ENCODE measurements at regions not wholly inside any gene's neighbourhood (a gene's known extent, or its start where the extent isn't known, plus 50 kb on each side); places are given as distances from the start of the nearest gene placed in this dataset.

GRCh38 chr7:119127706-119128105 lies 903.2 kb downstream of the ANKRD7 start:
- no peaks in the 10 kb centered on the region for H3K36me3 ChIP-seq (ENCODE audit: control insufficient read depth, insufficient read depth, low read length)
- no peak overlapping the region for H3K4me3 ChIP-seq (replicated peaks; ENCODE audit: low read depth, low read length)
- DNase-seq (ENCODE audit: extremely low read depth, insufficient read length): no peak
- no peaks in the 10 kb centered on the region for H3K27me3 ChIP-seq (replicated peaks; ENCODE audit: control insufficient read depth, insufficient read depth, low read length)
- no peak for TF ChIP-seq CTCF (IDR thresholded peaks at IDR 0.05; ENCODE audit: insufficient read depth, low read length, poor library complexity, severe bottlenecking)

DNA sequence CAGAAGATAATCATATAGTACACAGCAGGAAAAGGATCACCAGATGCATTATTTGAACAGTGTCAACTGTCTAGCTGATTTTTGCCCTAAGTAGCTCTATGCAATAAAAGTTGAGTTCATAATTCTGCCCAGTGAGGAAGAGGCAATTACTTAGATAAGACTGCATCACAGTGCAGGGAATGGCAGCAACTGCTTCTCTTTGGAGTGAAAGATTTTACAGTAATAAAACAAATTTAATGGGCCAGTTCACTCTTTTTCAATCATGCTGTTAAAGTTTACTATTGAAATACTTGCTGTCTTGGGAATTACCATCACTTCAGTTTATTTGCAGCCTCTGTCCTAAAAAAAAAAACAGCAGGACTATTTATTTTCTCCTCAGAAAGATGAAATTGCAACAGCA lies 907.9 kb downstream of the ANKRD7 start:
- no peak for DNase-seq (ENCODE audit: extremely low read depth, insufficient read length)
- H3K4me3 ChIP-seq (replicated peaks; ENCODE audit: low read depth, low read length): no peak overlapping the region
- no peaks in the 10 kb centered on the region for H3K27me3 ChIP-seq (replicated peaks; ENCODE audit: control insufficient read depth, insufficient read depth, low read length)
- no peak for TF ChIP-seq CTCF (IDR thresholded peaks at IDR 0.05; ENCODE audit: insufficient read depth, low read length, poor library complexity, severe bottlenecking)
- no peaks in the 10 kb centered on the region for H3K36me3 ChIP-seq (ENCODE audit: control insufficient read depth, insufficient read depth, low read length)

DNA sequence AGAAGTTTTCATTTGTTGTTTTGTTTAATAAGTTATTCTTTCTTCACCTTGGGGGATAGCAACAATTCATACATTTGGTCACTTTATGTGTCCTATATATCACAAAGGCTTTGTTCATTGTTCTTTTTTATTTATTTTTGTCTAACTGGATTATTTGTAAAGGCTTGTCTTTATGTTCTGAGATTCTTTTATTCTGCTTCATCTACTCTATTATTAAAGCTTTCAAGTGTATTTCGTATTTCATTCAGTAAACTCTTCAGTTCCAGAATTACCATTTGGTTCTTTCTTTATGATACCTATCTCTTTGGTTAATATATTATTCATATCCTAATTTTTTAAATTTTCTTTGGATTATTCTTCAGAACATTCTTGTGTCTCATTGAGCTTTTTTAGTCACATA lies 942.9 kb downstream of the ANKRD7 start:
- Histone ChIP-seq H3K27me3 (replicated peaks; ENCODE audit: control insufficient read depth, insufficient read depth, low read length) (no peaks in the 10 kb centered on the region), H3K36me3 (ENCODE audit: control insufficient read depth, insufficient read depth, low read length) (no peaks in the 10 kb centered on the region), H3K4me3 (replicated peaks; ENCODE audit: low read depth, low read length) (no peak overlapping the region)
- DNase-seq (ENCODE audit: extremely low read depth, insufficient read length): no peak
- TF ChIP-seq CTCF (IDR thresholded peaks at IDR 0.05; ENCODE audit: insufficient read depth, low read length, poor library complexity, severe bottlenecking): no peak

GRCh38 chr7:119172043-119172442 lies 947.5 kb downstream of the ANKRD7 start:
- Histone ChIP-seq H3K27me3 (replicated peaks; ENCODE audit: control insufficient read depth, insufficient read depth, low read length) (no peaks in the 10 kb centered on the region), H3K4me3 (replicated peaks; ENCODE audit: low read depth, low read length) (no peak overlapping the region), H3K36me3 (ENCODE audit: control insufficient read depth, insufficient read depth, low read length) (no peaks in the 10 kb centered on the region)
- no peak for DNase-seq (ENCODE audit: extremely low read depth, insufficient read length)
- no peak for TF ChIP-seq CTCF (IDR thresholded peaks at IDR 0.05; ENCODE audit: insufficient read depth, low read length, poor library complexity, severe bottlenecking)

DNA sequence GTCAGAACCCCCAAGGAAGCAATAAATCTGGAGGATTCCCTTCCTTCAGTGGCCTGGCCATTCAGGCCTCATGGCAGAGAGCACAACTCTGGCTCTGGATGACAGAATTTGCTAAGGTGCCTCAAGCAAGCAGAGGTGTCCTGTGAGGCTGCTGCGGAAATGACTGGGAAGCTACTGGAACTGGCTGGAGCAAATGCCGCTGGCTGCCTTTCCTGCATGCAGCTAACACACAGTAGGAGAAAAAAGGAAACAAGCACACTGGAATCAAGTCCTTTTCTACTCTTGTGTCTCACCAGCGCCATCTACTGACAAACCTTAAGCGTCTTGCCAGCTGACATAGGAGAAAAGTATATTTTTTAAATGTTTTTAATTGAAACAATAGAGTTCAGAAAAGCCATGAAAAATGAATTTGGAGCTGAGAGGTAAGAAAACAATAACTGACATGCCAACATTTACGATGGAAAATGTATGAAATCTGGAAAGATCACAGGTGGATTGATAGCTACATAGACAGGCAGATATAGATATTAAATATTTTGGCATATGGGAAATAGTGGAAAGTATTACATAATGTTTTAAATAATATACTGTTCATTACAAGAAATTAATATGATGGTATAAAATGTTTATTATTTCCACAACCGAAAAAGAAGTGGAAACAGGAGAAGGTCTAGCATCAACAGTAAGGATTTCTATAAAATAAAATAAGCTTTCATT lies 951.6 kb downstream of the ANKRD7 start:
- DNase-seq (ENCODE audit: extremely low read depth, insufficient read length): peak; percentile 16
- Histone ChIP-seq H3K36me3 (ENCODE audit: control insufficient read depth, insufficient read depth, low read length) (no peaks in the 10 kb centered on the region), H3K4me3 (replicated peaks; ENCODE audit: low read depth, low read length) (no peak overlapping the region), H3K27me3 (replicated peaks; ENCODE audit: control insufficient read depth, insufficient read depth, low read length) (no peaks in the 10 kb centered on the region)
- peak; percentile 89 for TF ChIP-seq CTCF (IDR thresholded peaks at IDR 0.05; ENCODE audit: insufficient read depth, low read length, poor library complexity, severe bottlenecking)

GRCh38 chr7:119177863-119178262 lies 953.4 kb downstream of the ANKRD7 start:
- Histone ChIP-seq H3K4me3 (replicated peaks; ENCODE audit: low read depth, low read length) (no peak overlapping the region), H3K27me3 (replicated peaks; ENCODE audit: control insufficient read depth, insufficient read depth, low read length) (no peaks in the 10 kb centered on the region), H3K36me3 (ENCODE audit: control insufficient read depth, insufficient read depth, low read length) (no peaks in the 10 kb centered on the region)
- no peak for TF ChIP-seq CTCF (IDR thresholded peaks at IDR 0.05; ENCODE audit: insufficient read depth, low read length, poor library complexity, severe bottlenecking)
- DNase-seq (ENCODE audit: extremely low read depth, insufficient read length): no peak
